ENCODE measurements at regions not wholly inside any gene's neighbourhood (a gene's known extent, or its start where the extent isn't known, plus 50 kb on each side); places are given as distances from the start of the nearest gene placed in this dataset.

DNA sequence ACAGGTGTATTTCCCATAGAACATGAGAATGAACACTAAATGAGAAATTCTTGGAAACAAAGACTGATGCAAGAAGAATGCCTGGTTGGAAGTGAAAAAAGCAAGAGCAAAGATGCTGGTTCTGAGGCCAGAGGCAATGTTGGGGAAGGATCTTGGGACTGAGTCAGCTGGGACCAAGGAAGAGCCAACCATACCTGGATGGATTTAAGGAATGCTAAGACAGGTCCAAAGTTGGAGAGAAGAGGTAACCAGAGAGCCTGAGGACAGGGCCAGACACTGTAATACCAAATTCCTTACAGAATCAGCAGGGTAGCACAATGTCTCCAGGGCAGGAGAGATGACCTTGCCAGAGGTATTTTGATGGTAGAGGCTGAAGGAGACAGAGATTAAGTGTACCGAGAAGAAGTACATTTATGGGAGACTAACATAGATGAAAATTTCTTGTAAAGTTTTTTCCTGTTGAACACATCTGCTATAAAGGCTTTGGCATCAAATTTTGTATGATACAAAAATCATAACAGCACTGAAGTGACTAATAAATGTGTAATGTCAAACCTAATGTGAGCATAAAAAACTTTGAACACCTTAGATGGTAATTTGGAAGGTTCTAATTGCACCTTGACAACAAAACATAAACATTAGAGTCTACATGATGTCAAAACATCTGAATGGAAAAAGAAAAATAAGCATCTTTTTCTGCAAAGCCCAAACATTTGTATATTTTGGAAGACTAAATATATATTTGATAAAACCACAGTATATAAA, 221.7 kb upstream of the MARCKS start:
- Histone ChIP-seq H3K4me3 (no peak overlapping the region), H3K27me3 (replicated peaks) (no peaks in the 10 kb centered on the region), H3K9me3 (replicated peaks) (no peaks in the 10 kb centered on the region), H3K4me1 (replicated peaks) (peaks cover 38% of the 10 kb centered on the region), H3K36me3 (no peaks in the 10 kb centered on the region), H3K27ac (no peak overlapping the region)
- DNase-seq (ENCODE audit: low read depth in 1 of 2, low spot score in 2 of 2): no peak

DNA sequence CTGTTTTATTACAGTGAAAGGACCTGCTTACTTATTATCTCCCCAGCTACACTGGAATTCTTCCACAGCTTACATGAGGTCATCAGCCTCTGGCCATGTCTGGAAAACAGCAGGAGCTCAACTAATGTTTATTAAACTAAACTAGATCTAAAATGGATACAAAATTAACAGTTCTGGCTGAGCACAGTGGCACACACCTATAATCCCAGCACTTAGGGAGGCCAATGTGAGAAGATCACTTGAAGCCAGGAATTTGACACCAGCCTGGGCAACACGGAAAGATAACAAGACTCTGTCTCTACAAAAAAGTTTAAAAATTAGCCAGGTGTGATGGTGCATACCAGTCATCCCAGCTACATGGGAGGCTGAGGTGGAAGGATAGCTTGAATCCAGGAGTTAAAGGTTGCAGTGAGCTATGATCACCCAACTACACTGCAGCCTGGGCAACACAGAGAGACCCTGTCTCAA, 220.8 kb upstream of the MARCKS start:
- H3K4me3 ChIP-seq: no peak overlapping the region
- H3K4me1 ChIP-seq (replicated peaks): peaks cover 28% of the 10 kb centered on the region
- no peak for DNase-seq (ENCODE audit: low read depth in 1 of 2, low spot score in 2 of 2)
- no peak overlapping the region for H3K27ac ChIP-seq
- H3K36me3 ChIP-seq: no peaks in the 10 kb centered on the region
- no peaks in the 10 kb centered on the region for H3K27me3 ChIP-seq (replicated peaks)
- H3K9me3 ChIP-seq (replicated peaks): no peaks in the 10 kb centered on the region

DNA sequence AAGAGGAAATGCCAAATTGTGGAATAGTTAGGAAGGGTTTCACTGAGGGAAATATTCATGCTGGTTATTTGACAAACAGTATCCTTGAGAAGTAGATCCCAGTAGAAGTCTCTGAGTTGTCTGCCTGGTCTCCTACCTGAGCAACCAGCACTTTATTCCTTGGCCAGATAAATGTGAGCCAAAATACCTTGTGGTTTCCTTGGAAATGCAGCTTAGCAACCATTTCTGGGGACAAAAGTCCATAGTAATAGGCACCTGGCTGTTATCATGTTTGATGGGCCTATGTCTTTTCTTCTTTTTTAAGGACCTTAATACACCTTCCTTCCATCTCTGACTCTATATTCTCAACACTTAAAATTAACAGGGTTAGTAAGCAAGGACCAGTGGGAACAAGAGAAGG, 217.1 kb upstream of the MARCKS start:
- no peak overlapping the region for H3K27ac ChIP-seq
- no peak for DNase-seq (ENCODE audit: low read depth in 1 of 2, low spot score in 2 of 2)
- H3K4me3 ChIP-seq: no peak overlapping the region

DNA sequence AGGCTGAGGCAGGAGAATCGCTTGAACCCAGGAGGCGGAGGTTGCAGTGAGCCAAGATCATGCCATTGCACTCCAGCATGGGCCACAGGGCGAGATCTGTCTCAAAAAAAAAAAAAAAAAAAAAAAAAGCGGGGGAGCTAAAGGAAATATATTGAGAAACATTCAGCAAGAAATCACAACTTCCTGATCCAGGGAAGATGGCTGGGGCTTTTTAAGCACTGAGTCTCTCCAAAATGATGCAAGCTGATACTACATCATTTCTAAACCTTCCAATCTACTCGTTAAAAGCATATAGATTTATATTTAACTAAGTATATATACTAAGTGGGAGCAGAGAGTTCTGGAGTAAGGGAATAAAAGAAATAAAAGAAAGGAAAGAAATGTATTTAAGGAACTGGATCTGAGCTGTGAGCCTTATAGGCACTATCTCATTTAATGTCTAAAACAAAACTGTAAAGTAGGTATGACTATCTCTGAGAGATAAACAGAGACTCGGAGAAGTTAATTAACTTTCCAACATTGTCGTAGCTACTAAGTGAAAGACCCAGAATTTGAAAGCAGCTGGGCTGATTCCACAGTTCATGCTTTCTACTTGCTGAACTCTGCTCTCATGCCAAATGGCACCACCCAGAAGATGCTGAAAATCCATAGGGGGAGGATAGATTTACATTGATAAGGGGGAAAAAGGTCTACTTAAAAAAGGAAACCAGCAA, 215.0 kb upstream of the MARCKS start:
- no peak for DNase-seq (ENCODE audit: low read depth in 1 of 2, low spot score in 2 of 2)
- no peaks in the 10 kb centered on the region for H3K36me3 ChIP-seq
- H3K9me3 ChIP-seq (replicated peaks): no peaks in the 10 kb centered on the region
- no peak overlapping the region for H3K4me3 ChIP-seq
- H3K27me3 ChIP-seq (replicated peaks): no peaks in the 10 kb centered on the region
- H3K4me1 ChIP-seq (replicated peaks): peaks cover 33% of the 10 kb centered on the region
- H3K27ac ChIP-seq: no peak overlapping the region

More for the DNA sequence above, 217.1 kb upstream of the MARCKS start:
- Histone ChIP-seq H3K4me1 (replicated peaks) (peaks cover 24% of the 10 kb centered on the region), H3K9me3 (replicated peaks) (no peaks in the 10 kb centered on the region), H3K36me3 (no peaks in the 10 kb centered on the region), H3K27me3 (replicated peaks) (no peaks in the 10 kb centered on the region)

DNA sequence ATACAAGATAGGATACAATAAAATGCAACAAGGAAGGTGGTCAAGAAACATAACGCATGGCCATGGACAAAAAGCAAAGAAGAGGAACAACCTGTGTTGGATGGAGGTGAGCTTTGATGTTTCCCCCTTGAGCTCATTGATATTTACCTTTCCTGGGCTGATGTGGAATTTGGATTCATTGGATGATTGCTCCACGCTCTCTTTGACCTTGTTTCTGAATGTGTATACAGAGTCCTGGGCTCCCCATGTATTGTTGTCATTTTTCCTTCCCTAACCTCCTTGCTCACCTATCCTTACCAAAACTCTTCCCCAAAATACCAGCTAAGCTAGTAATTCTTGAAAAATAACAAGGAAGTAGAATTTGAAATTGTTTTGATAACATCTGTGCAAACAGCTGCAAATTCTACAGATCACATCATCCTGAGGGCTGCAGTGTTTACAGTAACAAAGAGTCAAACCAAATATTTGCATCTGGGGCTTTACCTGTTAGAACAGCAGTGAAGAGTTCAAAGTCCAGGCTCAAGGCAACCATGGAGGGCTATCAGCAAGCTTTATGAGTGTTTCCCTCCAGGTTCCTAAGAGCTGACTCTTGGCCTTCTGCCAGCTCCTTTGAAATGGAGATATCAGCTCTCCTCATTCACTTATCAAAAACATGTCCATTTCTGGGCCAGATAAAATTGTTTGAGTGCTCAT, 214.3 kb upstream of the MARCKS start:
- no peak overlapping the region for H3K4me3 ChIP-seq
- H3K27ac ChIP-seq: no peak overlapping the region
- H3K4me1 ChIP-seq (replicated peaks): peaks cover 33% of the 10 kb centered on the region
- H3K9me3 ChIP-seq (replicated peaks): no peaks in the 10 kb centered on the region
- DNase-seq (ENCODE audit: low read depth in 1 of 2, low spot score in 2 of 2): no peak
- no peaks in the 10 kb centered on the region for H3K27me3 ChIP-seq (replicated peaks)
- H3K36me3 ChIP-seq: no peaks in the 10 kb centered on the region

DNA sequence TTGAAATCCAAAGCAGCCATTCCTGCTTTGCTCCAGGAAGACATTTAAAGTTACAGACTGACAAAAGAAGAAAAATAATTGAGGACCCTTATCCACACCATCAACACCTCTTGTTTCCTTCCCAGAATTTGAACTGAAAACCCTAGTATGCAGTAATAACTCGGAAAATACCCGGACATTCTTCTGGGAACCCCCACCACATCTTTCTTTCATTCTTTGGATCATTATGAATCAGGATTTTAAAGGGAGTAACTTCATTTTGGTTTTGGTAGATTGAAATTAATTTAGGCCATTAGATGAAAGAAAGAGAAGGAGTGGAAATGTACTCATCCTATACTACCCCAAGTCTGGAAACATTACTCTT, 213.8 kb upstream of the MARCKS start:
- H3K9me3 ChIP-seq (replicated peaks): no peaks in the 10 kb centered on the region
- H3K4me1 ChIP-seq (replicated peaks): peaks cover 33% of the 10 kb centered on the region
- H3K27ac ChIP-seq: no peak overlapping the region
- H3K27me3 ChIP-seq (replicated peaks): no peaks in the 10 kb centered on the region
- DNase-seq (ENCODE audit: low read depth in 1 of 2, low spot score in 2 of 2): no peak
- no peaks in the 10 kb centered on the region for H3K36me3 ChIP-seq
- no peak overlapping the region for H3K4me3 ChIP-seq

DNA sequence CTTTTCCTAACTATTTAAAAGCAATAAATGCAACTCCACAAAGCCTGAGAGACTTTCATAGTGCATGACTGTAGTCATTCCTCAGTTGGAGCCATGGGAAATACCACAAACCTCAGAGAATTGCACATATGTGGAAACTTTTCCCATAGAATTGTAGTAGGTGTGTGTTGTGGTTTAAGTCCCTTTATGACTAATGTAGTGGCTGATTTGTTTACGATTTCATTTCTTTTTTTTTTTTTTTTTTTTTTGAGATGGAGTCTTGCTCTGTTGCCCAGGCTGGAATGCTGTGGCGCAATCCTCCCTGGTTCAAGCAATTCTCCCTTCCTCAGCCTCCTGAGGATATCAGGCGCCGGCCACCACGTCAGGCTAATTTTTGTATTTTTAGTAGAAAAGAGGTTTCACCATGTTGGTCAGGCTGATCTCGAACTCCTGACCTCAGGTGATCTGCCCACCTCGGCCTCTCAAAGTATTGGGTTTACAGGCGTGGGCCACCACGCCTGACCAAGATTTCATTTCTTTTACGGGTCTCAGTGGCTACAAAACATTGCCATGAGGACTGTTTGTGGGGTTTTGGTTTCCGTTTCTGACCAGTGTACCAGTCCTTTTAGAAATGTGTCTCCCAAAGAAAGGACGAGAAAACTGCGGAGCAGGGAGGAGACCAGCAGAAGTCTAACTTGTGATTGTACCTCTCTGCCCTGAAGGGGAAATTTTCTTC, 212.1 kb upstream of the MARCKS start:
- peak overlapping the region; percentile 82 for H3K27ac ChIP-seq
- H3K36me3 ChIP-seq: no peaks in the 10 kb centered on the region
- H3K9me3 ChIP-seq (replicated peaks): no peaks in the 10 kb centered on the region
- H3K4me3 ChIP-seq: no peak overlapping the region
- peaks cover 43% of the 10 kb centered on the region for H3K4me1 ChIP-seq (replicated peaks)
- H3K27me3 ChIP-seq (replicated peaks): no peaks in the 10 kb centered on the region
- peak; percentile 72 to 95 for DNase-seq (ENCODE audit: low read depth in 1 of 2, low spot score in 2 of 2)

DNA sequence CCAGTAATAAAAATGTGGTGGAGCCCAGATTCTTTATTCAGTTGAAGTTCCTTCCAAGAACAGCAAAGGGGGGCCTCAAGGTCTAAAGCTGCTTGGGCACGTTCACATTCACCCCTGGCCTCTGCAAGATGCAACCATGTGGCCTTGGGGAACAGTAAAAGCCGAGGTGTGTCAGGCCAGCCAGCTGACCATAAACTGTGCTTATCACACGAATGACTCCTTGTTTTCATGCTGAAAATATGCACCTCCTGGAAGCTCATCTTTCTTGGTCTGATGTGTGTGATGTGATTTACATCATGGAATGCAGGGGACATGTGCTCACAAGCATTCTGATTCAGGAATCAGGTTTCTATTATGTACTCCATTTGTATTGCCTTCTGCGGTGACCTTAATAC, 211.6 kb upstream of the MARCKS start:
- Histone ChIP-seq H3K4me3 (no peak overlapping the region), H3K36me3 (no peaks in the 10 kb centered on the region), H3K27ac (peak overlapping the region; percentile 82), H3K9me3 (replicated peaks) (no peaks in the 10 kb centered on the region), H3K4me1 (replicated peaks) (peaks cover 43% of the 10 kb centered on the region), H3K27me3 (replicated peaks) (no peaks in the 10 kb centered on the region)
- peak; percentile 69 to 73 for DNase-seq (ENCODE audit: low read depth in 1 of 2, low spot score in 2 of 2)

DNA sequence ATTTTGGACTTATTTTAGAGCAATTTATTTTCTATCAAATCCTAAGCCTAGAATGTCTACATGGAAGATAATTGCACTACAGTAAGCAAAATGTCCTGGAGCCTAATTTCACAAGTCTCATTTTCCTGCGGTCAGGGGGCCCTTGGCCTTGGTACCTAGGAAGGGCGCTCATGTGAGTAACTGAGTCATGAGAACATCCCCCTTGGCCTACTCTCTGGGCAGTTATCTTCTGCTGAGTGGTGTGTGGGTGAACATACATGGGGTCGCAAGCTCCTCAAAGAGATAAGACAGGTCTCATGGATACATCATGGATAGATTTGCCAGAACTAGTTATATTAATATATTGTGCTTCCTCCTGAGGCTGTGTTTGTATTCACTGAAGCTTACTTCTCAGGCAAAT, 211.2 kb upstream of the MARCKS start:
- H3K4me3 ChIP-seq: no peak overlapping the region
- no peaks in the 10 kb centered on the region for H3K36me3 ChIP-seq
- H3K4me1 ChIP-seq (replicated peaks): peaks cover 43% of the 10 kb centered on the region
- no peaks in the 10 kb centered on the region for H3K9me3 ChIP-seq (replicated peaks)
- H3K27me3 ChIP-seq (replicated peaks): no peaks in the 10 kb centered on the region
- no peak for DNase-seq (ENCODE audit: low read depth in 1 of 2, low spot score in 2 of 2)
- peak overlapping the region; percentile 82 for H3K27ac ChIP-seq

DNA sequence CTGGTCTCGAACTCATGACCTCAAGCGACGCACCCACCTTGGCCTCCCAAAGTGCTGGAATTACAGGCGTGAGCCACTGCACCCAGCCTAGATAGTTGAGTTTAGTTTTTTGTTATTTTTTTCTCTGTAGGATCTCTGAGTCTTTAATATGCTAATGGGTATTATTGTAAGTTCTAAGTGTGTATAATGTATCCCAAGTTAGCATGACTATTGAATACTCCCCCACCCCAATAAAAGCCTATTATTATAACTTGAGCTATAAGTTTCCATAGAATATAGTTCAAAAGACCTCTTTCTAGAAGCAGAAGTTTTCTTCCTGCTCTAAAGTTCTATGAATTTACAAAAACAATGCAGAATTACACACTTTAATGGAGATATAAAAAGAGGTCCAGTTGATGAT, 210.4 kb upstream of the MARCKS start:
- Histone ChIP-seq H3K36me3 (no peaks in the 10 kb centered on the region), H3K4me1 (replicated peaks) (peaks cover 43% of the 10 kb centered on the region), H3K9me3 (replicated peaks) (no peaks in the 10 kb centered on the region), H3K27ac (no peak overlapping the region), H3K27me3 (replicated peaks) (no peaks in the 10 kb centered on the region), H3K4me3 (no peak overlapping the region)
- no peak for DNase-seq (ENCODE audit: low read depth in 1 of 2, low spot score in 2 of 2)

DNA sequence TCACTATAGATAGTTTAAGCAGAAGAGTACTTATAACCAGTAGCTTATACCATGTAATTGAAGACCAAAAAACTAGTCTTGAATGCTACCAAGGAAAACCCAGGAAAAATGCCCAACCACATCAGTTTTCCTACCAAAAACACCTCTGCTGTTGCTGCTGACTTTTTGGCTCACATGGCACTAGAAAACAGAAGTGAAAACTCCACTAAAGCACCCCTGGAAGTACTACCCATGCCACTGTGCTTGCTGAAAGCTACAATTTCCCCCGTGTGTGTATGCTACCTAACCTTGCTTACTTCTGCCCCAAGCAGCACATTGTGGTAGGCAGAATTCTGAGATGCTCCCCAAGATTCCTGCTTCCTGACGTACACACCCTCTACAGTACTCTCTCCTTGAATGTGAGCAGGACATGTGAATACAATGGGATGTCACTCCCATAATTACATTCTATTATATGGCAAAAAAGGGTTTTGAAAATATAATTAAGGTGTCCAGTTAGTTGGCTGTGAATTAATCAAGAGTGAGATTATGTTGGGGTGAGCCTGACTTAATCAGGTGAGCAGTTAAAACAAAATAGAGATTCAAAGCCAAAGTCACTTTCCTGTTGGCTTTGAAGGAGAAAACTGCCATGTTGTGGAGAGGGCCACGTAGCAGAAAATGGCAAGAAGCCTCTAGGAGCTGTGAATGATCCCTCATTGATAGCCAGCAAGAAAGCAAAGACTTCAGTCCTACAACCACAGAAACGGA, 209.8 kb upstream of the MARCKS start:
- H3K36me3 ChIP-seq: no peaks in the 10 kb centered on the region
- no peak for DNase-seq (ENCODE audit: low read depth in 1 of 2, low spot score in 2 of 2)
- H3K27ac ChIP-seq: no peak overlapping the region
- H3K4me3 ChIP-seq: no peak overlapping the region
- H3K4me1 ChIP-seq (replicated peaks): peaks cover 43% of the 10 kb centered on the region
- no peaks in the 10 kb centered on the region for H3K27me3 ChIP-seq (replicated peaks)
- no peaks in the 10 kb centered on the region for H3K9me3 ChIP-seq (replicated peaks)

DNA sequence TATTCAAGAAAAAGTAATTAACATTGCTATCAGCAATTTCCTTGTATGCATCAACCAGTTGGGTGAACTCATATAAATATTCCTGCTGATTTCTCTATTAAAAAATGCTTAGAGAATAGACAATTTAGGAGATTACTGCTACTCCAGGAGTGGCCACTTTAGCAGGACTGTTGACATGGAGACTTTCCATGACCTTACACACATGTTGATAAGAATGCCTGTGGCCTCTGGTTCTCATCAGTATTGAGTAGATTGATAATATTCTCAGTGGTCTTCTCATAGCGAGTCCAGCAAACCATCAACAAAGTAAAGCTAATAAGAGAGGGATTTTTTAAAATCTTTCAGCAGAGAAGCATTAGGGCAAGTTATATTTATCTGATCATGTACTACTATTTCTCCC, 208.4 kb upstream of the MARCKS start:
- Histone ChIP-seq H3K27ac (no peak overlapping the region), H3K27me3 (replicated peaks) (no peaks in the 10 kb centered on the region), H3K9me3 (replicated peaks) (no peaks in the 10 kb centered on the region), H3K4me3 (no peak overlapping the region), H3K36me3 (no peaks in the 10 kb centered on the region), H3K4me1 (replicated peaks) (peaks cover 32% of the 10 kb centered on the region)
- no peak for DNase-seq (ENCODE audit: low read depth in 1 of 2, low spot score in 2 of 2)

DNA sequence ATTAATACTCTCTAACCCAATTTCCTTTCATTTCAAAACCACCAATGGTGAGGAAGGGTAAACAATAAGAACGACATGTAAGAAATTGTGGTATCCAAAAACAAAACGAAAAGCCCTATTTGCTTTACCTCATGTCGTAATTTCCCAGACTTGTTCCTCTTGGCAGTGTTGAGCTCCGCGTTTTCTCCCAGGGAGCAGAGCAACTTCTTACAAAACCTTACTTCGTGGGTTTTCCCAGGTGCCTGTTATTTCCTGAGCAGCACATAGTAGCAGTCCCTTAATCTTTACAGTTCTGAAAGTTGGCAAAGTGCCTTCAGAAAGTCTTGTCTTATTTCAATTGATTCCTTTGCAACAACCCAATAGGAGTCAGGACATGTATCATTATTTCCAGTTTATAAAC, 207.9 kb upstream of the MARCKS start:
- DNase-seq (ENCODE audit: low read depth in 1 of 2, low spot score in 2 of 2): no peak
- no peak overlapping the region for H3K27ac ChIP-seq
- H3K4me1 ChIP-seq (replicated peaks): peaks cover 28% of the 10 kb centered on the region
- H3K9me3 ChIP-seq (replicated peaks): no peaks in the 10 kb centered on the region
- no peak overlapping the region for H3K4me3 ChIP-seq
- no peaks in the 10 kb centered on the region for H3K36me3 ChIP-seq
- H3K27me3 ChIP-seq (replicated peaks): no peaks in the 10 kb centered on the region

All from SJSA1 (cell line).